HEK293T (cell line): ENCODE measurements at regions not wholly inside any gene's neighbourhood (a gene's known extent, or its start where the extent isn't known, plus 50 kb on each side); places are given as distances from the start of the nearest gene placed in this dataset.
"Not testable (repeated sequence)": the region's sequence is repeated elsewhere in the genome, so short reads cannot be mapped to it uniquely, and the experiment has no call there.

Source experiments
- CTCF ChIA-PET: fragments of 350-600 bp; formaldehyde crosslinking; extraction: SDS; loops from one replicate; lab custom pipeline; 2021; ENCODE audit warnings: antibody characterized with exemption, inconsistent platforms; lab: Yijun Ruan, JAX
- POLR2A ChIA-PET: fragments of 350-600 bp; formaldehyde crosslinking; extraction: SDS; loops from one replicate; lab custom pipeline; 2020; ENCODE audit warnings: antibody characterized with exemption, inconsistent platforms; lab: Yijun Ruan, JAX
- DNase-seq: peaks from one replicate; pipeline ENCODE4 v3.0.0; 2012; ENCODE audit warnings: mixed read lengths; ENCODE audit errors: extremely low spot score
- ARNT ChIP-seq: fragments of 450-650 bp; IDR thresholded peaks from 2 replicates; pipeline ENCODE4 v1.6.1; 2017; ENCODE audit warnings: mild to moderate bottlenecking
- BHLHE40 ChIP-seq: fragments of 450-650 bp; IDR thresholded peaks from 2 replicates; pipeline ENCODE4 v1.6.1; 2016; ENCODE audit warnings: mild to moderate bottlenecking, moderate library complexity, borderline replicate concordance
- CTBP1 ChIP-seq: fragments of 450-650 bp; IDR thresholded peaks from 2 replicates; pipeline ENCODE4 v1.6.1; 2016; ENCODE audit warnings: borderline replicate concordance
- ELF4 ChIP-seq: fragments of 450-650 bp; IDR thresholded peaks from 2 replicates; pipeline ENCODE4 v1.6.1; 2017; ENCODE audit warnings: antibody characterized with exemption
- FOXA1 ChIP-seq: fragments of 450-650 bp; IDR thresholded peaks from 2 replicates; pipeline ENCODE4 v1.6.1; 2016; ENCODE audit warnings: mild to moderate bottlenecking
- FOXK2 ChIP-seq: fragments of 450-650 bp; IDR thresholded peaks from 2 replicates; pipeline ENCODE4 v1.6.1; 2016; ENCODE audit warnings: mild to moderate bottlenecking
- FOXM1 ChIP-seq: fragments of 450-650 bp; IDR thresholded peaks from 2 replicates; pipeline ENCODE4 v1.6.1; 2017; ENCODE audit warnings: mild to moderate bottlenecking, borderline replicate concordance
- HDGF ChIP-seq: fragments of 450-650 bp; IDR thresholded peaks from 2 replicates; pipeline ENCODE4 v1.6.1; 2017; ENCODE audit warnings: antibody characterized with exemption, borderline replicate concordance
- L3MBTL2 ChIP-seq: fragments of 450-650 bp; conservative IDR thresholded peaks from 2 replicates; pipeline ENCODE4 v1.6.1; 2016; ENCODE audit warnings: mild to moderate bottlenecking
- LEF1 ChIP-seq: fragments of 450-650 bp; IDR thresholded peaks from 2 replicates; pipeline ENCODE4 v1.6.1; 2017; ENCODE audit warnings: mild to moderate bottlenecking, borderline replicate concordance
- NFRKB ChIP-seq: fragments of 450-650 bp; IDR thresholded peaks from 2 replicates; pipeline ENCODE4 v1.6.1; 2016; ENCODE audit warnings: mild to moderate bottlenecking, moderate library complexity
- PKNOX1 ChIP-seq: fragments of 450-650 bp; IDR thresholded peaks from 2 replicates; pipeline ENCODE4 v1.6.1; 2016
- SP1 ChIP-seq: fragments of 450-650 bp; IDR thresholded peaks from 2 replicates; pipeline ENCODE4 v1.6.1; 2017
- SUZ12 ChIP-seq: fragments of 450-650 bp; IDR thresholded peaks from 2 replicates; pipeline ENCODE4 v1.6.1; 2016; ENCODE audit warnings: mild to moderate bottlenecking
- TARDBP ChIP-seq: fragments of 450-650 bp; IDR thresholded peaks from 2 replicates; pipeline ENCODE4 v1.6.1; 2016
- ZNF384 ChIP-seq: fragments of 450-650 bp; IDR thresholded peaks from 2 replicates; pipeline ENCODE4 v1.6.1; 2016

GRCh38 chr22:48069256-48069655 is 1306.8 kb downstream of the TBC1D22A start:
- ChIA-PET POLR2A (no interaction called here), CTCF (no interaction called here)
- no peak for TF ChIP-seq NFRKB
- DNase-seq, result no peak

- TF ChIP-seq CTBP1 (no peak), FOXM1 (no peak), SP1 (no peak), SUZ12 (no peak), ARNT (no peak), ZNF384 (no peak), NFRKB (no peak), ELF4 (no peak), TARDBP (no peak), FOXK2 (no peak), HDGF (no peak), L3MBTL2 (no peak)
- POLR2A ChIA-PET, result no interaction called here
- DNase-seq, result no peak
- CTCF ChIA-PET, result interaction anchor here (0.6 kb wide), 1 partner anchor 40 kb away, joined by 3 read pairs; no protein-coding TSS in a partner anchor
These were observed 1306.0 kb downstream of the TBC1D22A start for GRCh38 chr22:48068323-48068885.

- no peak for DNase-seq
- no peak for TF ChIP-seq ARNT
- TF ChIP-seq ELF4, result no peak
- TF ChIP-seq FOXA1, result no peak
- TF ChIP-seq SUZ12, result no peak
- TF ChIP-seq HDGF, result no peak
- TF ChIP-seq NFRKB, result no peak
- no peak for TF ChIP-seq PKNOX1
- TF ChIP-seq CTBP1, result no peak
- TF ChIP-seq TARDBP, result no peak
- TF ChIP-seq LEF1, result no peak
- TF ChIP-seq L3MBTL2, result no peak
- no peak for TF ChIP-seq SP1
- no peak for TF ChIP-seq ZNF384
- ChIA-PET CTCF (no interaction called here), POLR2A (no interaction called here)
These were observed 1303.4 kb downstream of the TBC1D22A start for GRCh38 chr22:48065892-48066291.

GRCh38 chr22:48061726-48062125 is 1299.3 kb downstream of the TBC1D22A start:
- no peak for TF ChIP-seq ARNT
- TF ChIP-seq PKNOX1, result no peak
- TF ChIP-seq CTBP1, result no peak
- TF ChIP-seq NFRKB, result no peak
- no peak for TF ChIP-seq ELF4
- no peak for TF ChIP-seq ZNF384

GRCh38 chr22:48060266-48060665 is 1297.8 kb downstream of the TBC1D22A start:
- no peak for TF ChIP-seq NFRKB
- TF ChIP-seq LEF1, result no peak
- no peak for TF ChIP-seq SP1
- no peak for TF ChIP-seq ARNT
- no peak for TF ChIP-seq PKNOX1
- TF ChIP-seq FOXM1, result no peak
- no peak for TF ChIP-seq L3MBTL2
- no peak for TF ChIP-seq CTBP1
- no peak for TF ChIP-seq ELF4
- no peak for TF ChIP-seq ZNF384
- TF ChIP-seq HDGF, result no peak
- TF ChIP-seq FOXK2, result no peak
- TF ChIP-seq TARDBP, result no peak
- TF ChIP-seq FOXA1, result no peak
- no peak for TF ChIP-seq BHLHE40
- TF ChIP-seq SUZ12, result no peak
- no peak for DNase-seq
- ChIA-PET POLR2A (no interaction called here), CTCF (no interaction called here)

More at GRCh38 chr22:48061726-48062125, 1299.3 kb downstream of the TBC1D22A start:
- ChIA-PET POLR2A (no interaction called here), CTCF (no interaction called here)
- no peak for DNase-seq

GRCh38 chr22:48059521-48059920 is 1297.1 kb downstream of the TBC1D22A start:
- POLR2A ChIA-PET, DNase-seq, CTCF ChIA-PET: not testable (repeated sequence)

- no peak for DNase-seq
- CTCF ChIA-PET, result no interaction called here
- POLR2A ChIA-PET, result no interaction called here
- TF ChIP-seq ELF4 (no peak), BHLHE40 (no peak), SP1 (no peak), FOXM1 (no peak), NFRKB (no peak), LEF1 (no peak), ARNT (no peak), PKNOX1 (no peak), ZNF384 (no peak), L3MBTL2 (no peak)
These were observed 1294.8 kb downstream of the TBC1D22A start for GRCh38 chr22:48057116-48057835.
